H1 (cell line): ENCODE measurements at regions not wholly inside any gene's neighbourhood (a gene's known extent, or its start where the extent isn't known, plus 50 kb on each side); places are given as distances from the start of the nearest gene placed in this dataset.

Experiments
- CTCF ChIA-PET: fragments of 300-600 bp; sonication (Branson Sonifier 250); formaldehyde crosslinking; loops from one replicate; lab custom pipeline; 2021; ENCODE audit not compliant: partially characterized antibody; lab: Charles Lee
- POLR2A ChIA-PET: fragments of 300-600 bp; sonication (Branson Sonifier 250); formaldehyde crosslinking; loops from one replicate; lab custom pipeline; 2021; ENCODE audit warnings: inconsistent platforms; ENCODE audit not compliant: partially characterized antibody; lab: Charles Lee
- DNase-seq, 2 experiments: peaks; one replicate each; pipeline versions ENCODE4 v3.0.0 to v3.0.0-alpha.2; 2010 to 2022; ENCODE audit warnings: low spot score in 2 of 2, low read depth in 1 of 2, mixed read lengths in 1 of 2
- FAIRE-seq: peaks from 2 replicates; lab custom pipeline; 2011; peaks lifted over from hg19 to GRCh38; lab: Jason Lieb, UNC
- H2AFZ ChIP-seq: 2 replicates; pipeline ENCODE4 v1.8.1; 2012; ENCODE audit warnings: low read length, inconsistent platforms
- H2AK5ac ChIP-seq: 2 replicates; pipeline ENCODE4 v1.6.1; 2013; ENCODE audit warnings: low read depth, low read length
- H2BK120ac ChIP-seq: replicated peaks from 2 replicates; pipeline ENCODE3; 2013; ENCODE audit warnings: low read depth, low read length, inconsistent platforms
- H2BK12ac ChIP-seq: 2 replicates; pipeline ENCODE4 v1.6.1; 2013; ENCODE audit warnings: low read depth, low read length
- H2BK15ac ChIP-seq: 2 replicates; pipeline ENCODE4 v1.6.1; 2013; ENCODE audit warnings: low read length
- H2BK20ac ChIP-seq: 2 replicates; pipeline ENCODE4 v1.6.1; 2013; ENCODE audit warnings: low read length
- H2BK5ac ChIP-seq: 2 replicates; pipeline ENCODE4 v1.6.1; 2013; ENCODE audit warnings: low read depth, low read length
- H3K14ac ChIP-seq: 2 replicates; pipeline ENCODE4 v1.6.1; 2013; ENCODE audit warnings: inconsistent platforms; ENCODE audit not compliant: insufficient read length
- H3K18ac ChIP-seq: 2 replicates; pipeline ENCODE4 v1.6.1; 2013; ENCODE audit warnings: low read length; ENCODE audit errors: extremely low read depth
- H3K23ac ChIP-seq: 2 replicates; pipeline ENCODE4 v1.6.1; 2013; ENCODE audit warnings: inconsistent platforms; ENCODE audit not compliant: insufficient read length
- H3K23me2 ChIP-seq: 2 replicates; pipeline ENCODE4 v1.6.1; 2013; ENCODE audit warnings: low read depth, low read length
- H3K27ac ChIP-seq: 2 replicates; pipeline ENCODE4 v1.6.1; 2011; ENCODE audit warnings: low read depth, low read length, inconsistent platforms
- H3K27me3 ChIP-seq, 4 experiments: replicated peaks in 1 of 4; 1 replicate in 1 of 4; 2 replicates in 3 of 4; pipeline versions ENCODE4 v1.6.1 to v1.8.1; 2011 to 2013; ENCODE audit warnings: low read length in 3 of 4, mild to moderate bottlenecking in 3 of 4, inconsistent platforms in 2 of 4, mixed read lengths in 2 of 4, moderate library complexity in 1 of 4; ENCODE audit not compliant: control insufficient read depth in 3 of 4, insufficient read depth in 3 of 4; ENCODE audit errors: extremely low read depth in 1 of 4
- H3K36me3 ChIP-seq, 4 experiments: 2 replicates each; pipeline versions ENCODE4 v1.6.1 to v1.8.1; 2011 to 2013; ENCODE audit warnings: mild to moderate bottlenecking in 4 of 4, low read length in 3 of 4, moderate library complexity in 2 of 4, control low read depth in 1 of 4, inconsistent platforms in 1 of 4; ENCODE audit not compliant: insufficient read depth in 4 of 4, control insufficient read depth in 2 of 4
- H3K4ac ChIP-seq: replicated peaks from 2 replicates; pipeline ENCODE3; 2013; ENCODE audit warnings: low read length, low read depth, mixed read lengths, inconsistent platforms; ENCODE audit not compliant: insufficient read length
- H3K4me1 ChIP-seq, 4 experiments: replicated peaks in 1 of 4; 1 replicate in 1 of 4; 2 replicates in 3 of 4; pipeline versions ENCODE4 v1.6.1 to v1.8.1; 2011 to 2013; ENCODE audit warnings: low read length in 3 of 4, inconsistent platforms in 2 of 4, mixed read lengths in 1 of 4; ENCODE audit not compliant: insufficient read depth in 4 of 4, control insufficient read depth in 3 of 4
- H3K4me2 ChIP-seq, 2 experiments: 2 replicates each; pipeline versions ENCODE4 v1.6.1 to v1.8.1; 2011 to 2013; ENCODE audit warnings: low read depth in 2 of 2, low read length in 2 of 2, control low read depth in 1 of 2, inconsistent platforms in 1 of 2, mild to moderate bottlenecking in 1 of 2; ENCODE audit not compliant: insufficient read depth in 1 of 2
- H3K4me3 ChIP-seq, 4 experiments: fragments of 200-600, 300-600 bp in 1 of 4; sonication (generic), shearing (Covaris generic), sonication (Bioruptor Twin) in 1 of 4; 2 replicates each; pipeline versions ENCODE4 v1.5.1 to v1.8.1; 2011 to 2016; ENCODE audit warnings: low read length in 4 of 4, low read depth in 3 of 4, control low read depth in 2 of 4, inconsistent platforms in 2 of 4, mild to moderate bottlenecking in 2 of 4, mixed read lengths in 1 of 4, moderate library complexity in 1 of 4; ENCODE audit not compliant: insufficient read depth in 2 of 4; ENCODE audit errors: extremely low read depth in 1 of 4
- H3K56ac ChIP-seq: replicated peaks from 2 replicates; pipeline ENCODE3; 2013; ENCODE audit warnings: low read depth, mild to moderate bottlenecking, mixed read lengths, low read length, inconsistent platforms; ENCODE audit not compliant: insufficient read length
- H3K79me1 ChIP-seq: 2 replicates; pipeline ENCODE4 v1.6.1; 2013; ENCODE audit warnings: low read depth, low read length, control low read depth
- H3K79me2 ChIP-seq, 2 experiments: 2 replicates each; pipeline versions ENCODE4 v1.6.1 to v1.8.1; 2012 to 2013; ENCODE audit warnings: low read length in 2 of 2, mild to moderate bottlenecking in 2 of 2, inconsistent platforms in 1 of 2; ENCODE audit not compliant: insufficient read depth in 2 of 2, control insufficient read depth in 1 of 2
- H3K9ac ChIP-seq, 4 experiments: replicated peaks in 1 of 4; 1 replicate in 1 of 4; 2 replicates in 3 of 4; pipeline versions ENCODE4 v1.6.1 to v1.8.1; 2011 to 2013; ENCODE audit warnings: low read depth in 3 of 4, low read length in 3 of 4, control low read depth in 2 of 4, mild to moderate bottlenecking in 2 of 4, moderate library complexity in 2 of 4, inconsistent platforms in 1 of 4; ENCODE audit errors: extremely low read depth in 1 of 4
- H3K9me3 ChIP-seq, 2 experiments: 2 replicates each; pipeline versions ENCODE4 v1.6.1 to v1.8.1; 2012 to 2013; ENCODE audit warnings: mild to moderate bottlenecking in 2 of 2, moderate library complexity in 2 of 2, control low read depth in 1 of 2, inconsistent platforms in 1 of 2, low read depth in 1 of 2, low read length in 1 of 2, mixed read lengths in 1 of 2; ENCODE audit not compliant: insufficient read depth in 2 of 2
- H4K20me1 ChIP-seq, 2 experiments: replicated peaks in 1 of 2; 2 replicates each; pipeline versions ENCODE3 to v1.8.1; 2011 to 2013; ENCODE audit warnings: inconsistent platforms in 2 of 2, low read length in 2 of 2, mild to moderate bottlenecking in 1 of 2; ENCODE audit not compliant: insufficient read depth in 2 of 2, control insufficient read depth in 1 of 2
- H4K5ac ChIP-seq: 2 replicates; pipeline ENCODE4 v1.6.1; 2013; ENCODE audit warnings: low read length, low read depth, mixed read lengths, inconsistent platforms; ENCODE audit not compliant: insufficient read length
- H4K8ac ChIP-seq: 2 replicates; pipeline ENCODE4 v1.8.0; 2013; ENCODE audit warnings: mild to moderate bottlenecking, moderate library complexity, low read length, inconsistent platforms; ENCODE audit not compliant: insufficient read depth; ENCODE audit errors: extremely low read depth
- H4K91ac ChIP-seq: replicated peaks from 2 replicates; pipeline ENCODE3; 2013; ENCODE audit warnings: low read length, mixed read lengths, inconsistent platforms; ENCODE audit not compliant: insufficient read length
- EP300 ChIP-seq, 2 experiments: IDR thresholded peaks; 1 replicate in 1 of 2; 2 replicates in 1 of 2; pipeline ENCODE4 v1.6.1; 2011 to 2012; ENCODE audit warnings: low read depth in 2 of 2, low read length in 2 of 2, mild to moderate bottlenecking in 2 of 2, borderline replicate concordance in 1 of 2, inconsistent platforms in 1 of 2, moderate library complexity in 1 of 2
- GTF2F1 ChIP-seq: IDR thresholded peaks from 2 replicates; pipeline ENCODE4 v1.6.1; 2012; ENCODE audit warnings: low read depth, low read length, improper control_type of control experiment, borderline replicate concordance
- RBBP5 ChIP-seq: IDR thresholded peaks from 2 replicates; pipeline ENCODE4 v1.7.1; 2012; ENCODE audit warnings: low read depth, mild to moderate bottlenecking, inconsistent platforms, low read length, moderate library complexity, borderline replicate concordance
- RFX5 ChIP-seq: IDR thresholded peaks from 2 replicates; pipeline ENCODE4 v1.6.1; 2011; ENCODE audit warnings: low read depth, low read length, improper control_type of control experiment, borderline replicate concordance
- RXRA ChIP-seq: IDR thresholded peaks from 2 replicates; pipeline ENCODE4 v1.6.1; 2011; ENCODE audit warnings: low read depth, mild to moderate bottlenecking, low read length, moderate library complexity; ENCODE audit not compliant: insufficient read depth
- SIRT6 ChIP-seq: IDR thresholded peaks from one replicate; pipeline ENCODE4 v1.7.1; 2012; ENCODE audit warnings: low read length, inconsistent platforms
- TAF7 ChIP-seq: optimal IDR thresholded peaks from 2 replicates; pipeline ENCODE3; 2011; ENCODE audit warnings: low read depth, mild to moderate bottlenecking, inconsistent platforms, low read length, moderate library complexity, borderline replicate concordance
- WGBS, 2 experiments: shearing (Covaris generic) in 1 of 2; methylation state at CpG; one replicate each; pipeline versions ENCODE4 v1.1.6 to v1.1.7; 2013 to 2015; ENCODE audit warnings: low lambda C conversion rate in 2 of 2, mixed read lengths in 2 of 2, inconsistent platforms in 1 of 2, low coverage in 1 of 2, missing lambda C conversion rate in 1 of 2; ENCODE audit not compliant: insufficient replicate concordance in 2 of 2, insufficient coverage in 1 of 2, insufficient read length in 1 of 2; ENCODE audit errors: extremely low coverage in 1 of 2, missing lambda C conversion rate in 1 of 2; 5-methylcytosine and 5-hydroxymethylcytosine counted together

- FAIRE-seq = no peak
- H3K4me1 ChIP-seq = no peaks in the 10 kb centered on the region
Measured at GRCh38 chr12:59010941-59011340, 90.6 kb upstream of the LRIG3 start.

More at GRCh38 chr12:59010941-59011340, 90.6 kb upstream of the LRIG3 start:
- no peak overlapping the region for H3K56ac ChIP-seq
- no peaks in the 10 kb centered on the region for H3K27me3 ChIP-seq
- H2AFZ ChIP-seq = no peak overlapping the region
- no peak overlapping the region for H4K91ac ChIP-seq
- H3K23me2 ChIP-seq = 0 out of 2 replicates have a peak, but pooled peaks cover 1% of the 10 kb centered on the region
- no peak overlapping the region for H3K9ac ChIP-seq
- H3K4me3 ChIP-seq = no peak overlapping the region
- H2AK5ac ChIP-seq = no peak overlapping the region
- no peaks in the 10 kb centered on the region for H3K79me2 ChIP-seq
- H2BK5ac ChIP-seq = no peak overlapping the region
- no peak overlapping the region for H2BK20ac ChIP-seq
- no peak overlapping the region for H3K4me2 ChIP-seq
- H3K27ac ChIP-seq = no peak overlapping the region
- no peak overlapping the region for H2BK120ac ChIP-seq
- H3K36me3 ChIP-seq = no peaks in the 10 kb centered on the region
- H4K5ac ChIP-seq = no peak overlapping the region
- H4K8ac ChIP-seq = no peak overlapping the region
- ChIA-PET POLR2A (no interaction called here), CTCF (interaction anchor here (0.7 kb wide), 1 partner anchor 9 kb away, joined by 3 read pairs; no protein-coding TSS in a partner anchor)
- H3K4ac ChIP-seq = no peak overlapping the region
- peaks cover 0 to 2% of the 10 kb centered on the region in 2 experiments for H4K20me1 ChIP-seq
- H3K18ac ChIP-seq = no peak overlapping the region
- DNase-seq = no peak
- WGBS, 2 experiments = 80% methylated on average over 3 of the region's 3 CpGs; no CpG with 5 or more reads in 1 of the 2 experiments
- H3K14ac ChIP-seq = no peak overlapping the region
- no peak overlapping the region for H2BK12ac ChIP-seq
- H3K23ac ChIP-seq = no peak overlapping the region
- H3K79me1 ChIP-seq = no peaks in the 10 kb centered on the region
- no peaks in the 10 kb centered on the region for H3K9me3 ChIP-seq
- no peak for TF ChIP-seq EP300 (IDR thresholded peaks at IDR 0.05; ENCODE audit: borderline replicate concordance in 1 of 2, low read depth in 2 of 2, low read length in 2 of 2)
- no peak for TF ChIP-seq SIRT6
- TF ChIP-seq RFX5 = no peak
- no peak for TF ChIP-seq RBBP5
- no peak for TF ChIP-seq TAF7
- no peak for TF ChIP-seq RXRA
- TF ChIP-seq GTF2F1 = no peak
- H2BK15ac ChIP-seq = no peak overlapping the region
